GM12864 (cell line): ENCODE measurements at regions not wholly inside any gene's neighbourhood (a gene's known extent, or its start where the extent isn't known, plus 50 kb on each side); places are given as distances from the start of the nearest gene placed in this dataset.

ENCODE experiments used
- DNase-seq: peaks from one replicate; pipeline ENCODE4 v3.0.0-alpha.2; 2011; ENCODE audit warnings: low read depth
- H3K4me3 ChIP-seq: 2 replicates; pipeline ENCODE4 v1.5.1; 2011; ENCODE audit warnings: mild to moderate bottlenecking, low read depth, low read length, control low read depth
- TF ChIP-seq, protein P1 (sequence below): IDR thresholded peaks from 2 replicates; pipeline ENCODE4 v1.5.1; 2011; ENCODE audit warnings: low read depth, mild to moderate bottlenecking, moderate library complexity, low read length, control low read depth, inconsistent platforms; ENCODE audit errors: missing control alignments

DNA sequence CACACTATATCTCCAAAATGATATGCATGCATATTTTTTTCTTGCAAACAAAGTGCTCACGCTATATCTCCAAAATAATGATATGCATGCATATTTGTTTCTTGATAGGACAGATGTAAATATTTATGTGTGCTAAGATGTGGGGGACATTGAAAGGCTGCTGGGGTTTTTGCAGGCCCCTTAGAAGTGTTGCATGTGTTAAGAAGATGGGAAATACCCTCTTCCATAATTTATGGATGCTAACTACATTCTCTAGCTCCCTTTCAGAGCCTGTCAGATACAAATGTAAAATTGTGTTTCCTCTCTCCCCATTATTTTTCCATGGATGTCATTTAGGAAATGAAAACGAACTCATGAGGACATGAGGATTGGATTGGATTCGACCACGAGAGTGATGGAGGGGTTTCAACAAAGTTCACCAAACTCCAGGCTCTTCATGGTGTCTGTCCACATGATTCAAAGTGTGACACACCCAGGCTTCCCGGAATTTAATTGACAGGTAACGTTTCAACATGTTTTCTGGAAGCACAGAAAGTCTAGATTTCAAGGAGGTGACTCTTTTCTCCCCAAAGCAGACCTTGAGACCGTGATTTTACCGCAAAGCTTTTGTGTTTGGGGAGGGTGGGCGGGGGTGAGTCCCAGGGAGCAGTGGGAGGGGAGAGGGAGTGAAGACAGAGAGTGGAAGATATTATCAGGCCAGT lies 94.4 kb upstream of the CD99 start:
- TF ChIP-seq, protein P1, sequence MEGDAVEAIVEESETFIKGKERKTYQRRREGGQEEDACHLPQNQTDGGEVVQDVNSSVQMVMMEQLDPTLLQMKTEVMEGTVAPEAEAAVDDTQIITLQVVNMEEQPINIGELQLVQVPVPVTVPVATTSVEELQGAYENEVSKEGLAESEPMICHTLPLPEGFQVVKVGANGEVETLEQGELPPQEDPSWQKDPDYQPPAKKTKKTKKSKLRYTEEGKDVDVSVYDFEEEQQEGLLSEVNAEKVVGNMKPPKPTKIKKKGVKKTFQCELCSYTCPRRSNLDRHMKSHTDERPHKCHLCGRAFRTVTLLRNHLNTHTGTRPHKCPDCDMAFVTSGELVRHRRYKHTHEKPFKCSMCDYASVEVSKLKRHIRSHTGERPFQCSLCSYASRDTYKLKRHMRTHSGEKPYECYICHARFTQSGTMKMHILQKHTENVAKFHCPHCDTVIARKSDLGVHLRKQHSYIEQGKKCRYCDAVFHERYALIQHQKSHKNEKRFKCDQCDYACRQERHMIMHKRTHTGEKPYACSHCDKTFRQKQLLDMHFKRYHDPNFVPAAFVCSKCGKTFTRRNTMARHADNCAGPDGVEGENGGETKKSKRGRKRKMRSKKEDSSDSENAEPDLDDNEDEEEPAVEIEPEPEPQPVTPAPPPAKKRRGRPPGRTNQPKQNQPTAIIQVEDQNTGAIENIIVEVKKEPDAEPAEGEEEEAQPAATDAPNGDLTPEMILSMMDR = no peak
- DNase-seq = no peak
- no peak overlapping the region for H3K4me3 ChIP-seq

DNA sequence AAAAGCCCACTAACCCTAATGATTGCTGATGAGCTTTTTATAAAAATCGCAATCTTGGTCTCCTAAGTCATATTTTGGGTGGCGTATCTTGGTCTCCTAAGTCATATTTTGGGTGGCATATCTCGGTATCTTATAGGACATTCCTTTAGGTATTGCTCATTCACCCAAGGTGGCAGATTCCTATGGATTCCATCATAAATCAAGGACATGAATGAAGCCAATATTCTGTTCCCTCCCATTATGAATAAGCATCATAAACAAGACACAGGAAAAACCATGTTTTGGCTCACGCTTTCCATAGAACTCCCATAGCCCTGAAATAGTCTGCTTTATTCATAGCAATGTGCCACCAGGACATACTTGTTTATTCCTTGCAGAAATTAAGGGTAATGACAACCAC lies 95.0 kb upstream of the CD99 start:
- DNase-seq = no peak
- no peak overlapping the region for H3K4me3 ChIP-seq
- TF ChIP-seq, protein P1 = no peak

DNA sequence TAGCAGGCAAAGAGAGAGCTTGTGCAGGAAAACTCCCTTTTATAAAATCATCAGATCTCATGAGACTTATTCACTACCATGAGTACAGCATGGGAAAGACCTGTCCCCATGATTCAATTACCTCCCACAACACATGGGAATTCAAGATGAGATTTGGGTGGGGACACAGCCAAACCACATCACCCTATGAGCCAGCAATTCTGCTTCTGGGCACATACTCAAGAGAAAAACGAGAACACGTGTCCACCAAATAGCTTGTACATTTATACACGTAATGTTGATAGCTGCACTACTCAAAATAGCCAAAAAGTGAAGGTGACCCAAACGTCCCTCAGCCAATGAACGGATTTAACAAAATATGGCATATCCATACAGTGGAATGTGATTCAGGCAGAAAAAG lies 94.5 kb upstream of the DHRSX start:
- DNase-seq = no peak
- H3K4me3 ChIP-seq = no peak overlapping the region
- TF ChIP-seq, protein P1 = no peak

DNA sequence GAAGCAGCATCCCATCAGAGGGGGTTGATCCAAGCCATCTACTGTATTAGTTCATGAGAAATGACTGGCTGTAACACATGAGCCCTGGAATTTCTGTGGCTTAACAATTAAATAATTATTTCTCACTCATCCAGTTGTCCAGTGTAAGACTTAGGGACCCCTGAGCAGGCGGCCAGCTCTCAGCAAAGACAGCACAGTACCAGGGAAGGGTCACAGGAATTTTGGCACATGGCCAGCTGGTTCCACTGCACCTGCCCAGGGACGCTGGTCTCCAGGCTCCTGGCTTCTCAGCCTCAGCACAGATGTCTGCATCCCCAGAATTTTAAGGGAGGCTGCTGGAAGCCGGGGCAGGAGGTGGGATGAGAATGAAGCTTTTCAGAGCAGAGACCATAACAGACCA lies 93.7 kb upstream of the DHRSX start:
- DNase-seq = no peak
- no peak overlapping the region for H3K4me3 ChIP-seq
- TF ChIP-seq, protein P1 = no peak

DNA sequence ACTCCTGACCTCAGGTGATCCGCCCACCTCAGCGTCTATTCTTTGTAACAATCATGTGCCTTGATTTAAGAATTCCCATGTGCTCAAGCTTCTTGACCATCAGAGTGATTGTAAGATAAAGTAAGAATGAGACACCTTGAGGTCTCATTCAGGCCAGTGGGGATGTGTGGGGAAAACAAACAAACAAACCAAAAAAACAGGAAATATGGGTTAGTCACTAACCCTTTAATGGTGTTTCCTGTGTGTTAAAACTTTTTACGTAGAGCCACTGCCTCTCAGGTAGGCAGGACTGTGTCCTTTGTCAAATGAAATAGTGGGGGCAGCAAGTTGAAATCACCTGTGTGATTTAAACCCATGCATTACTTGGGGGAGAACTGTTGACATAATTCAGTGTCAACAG lies 91.5 kb upstream of the DHRSX start:
- TF ChIP-seq, protein P1 = no peak
- DNase-seq = no peak
- no peak overlapping the region for H3K4me3 ChIP-seq

DNA sequence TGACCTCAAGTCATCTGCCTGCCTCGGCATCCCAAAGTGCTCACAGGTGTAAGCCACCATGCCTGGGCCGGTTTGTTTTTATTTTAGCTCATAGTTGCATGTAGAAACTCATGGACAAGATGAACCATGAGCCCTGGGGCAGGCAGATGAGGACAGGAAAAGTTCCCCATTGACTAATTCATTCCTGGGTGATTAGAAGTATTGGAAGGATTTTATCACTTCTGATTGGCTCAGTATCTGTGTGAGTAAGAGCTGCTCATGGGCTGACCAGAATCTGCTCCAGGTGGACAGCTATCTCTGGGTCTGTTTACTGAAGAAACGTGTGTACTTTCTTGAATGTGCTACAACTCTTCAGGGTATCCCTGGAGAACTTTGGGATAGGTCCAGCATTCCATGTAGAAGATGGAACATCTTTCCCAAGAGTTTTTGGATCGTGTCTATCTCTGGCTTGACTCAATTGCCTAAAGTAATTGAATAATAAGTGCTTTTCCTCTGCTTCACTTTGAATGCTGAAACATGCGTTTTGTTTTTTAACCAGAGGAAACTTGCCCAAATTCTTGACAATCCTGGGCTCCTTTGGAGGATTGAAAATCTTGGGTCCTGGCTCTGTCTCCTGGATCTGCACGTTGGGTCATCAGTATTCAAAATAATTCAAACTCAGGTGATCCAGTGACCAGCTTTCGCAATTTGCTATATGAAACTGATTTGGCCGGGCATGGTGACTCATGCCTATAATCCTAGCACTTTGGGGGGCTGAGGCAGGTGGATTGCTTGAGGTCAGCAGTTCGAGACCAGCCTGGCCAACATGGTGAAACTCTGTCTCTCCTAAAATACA lies 88.6 kb upstream of the DHRSX start:
- H3K4me3 ChIP-seq = no peak overlapping the region
- TF ChIP-seq, protein P1 = no peak
- no peak for DNase-seq
